ENCODE measurements at regions not wholly inside any gene's neighbourhood (a gene's known extent, or its start where the extent isn't known, plus 50 kb on each side); places are given as distances from the start of the nearest gene placed in this dataset.

- intact Hi-C loops (cut with micrococcal nuclease; ENCODE audit: unreplicated experiment): no loop called here
- Histone ChIP-seq H3K79me2 (ENCODE audit: insufficient read depth, low read depth, low read length) (no peaks in the 10 kb centered on the region), H3K4me1 (ENCODE audit: insufficient read depth, low read length, poor library complexity, severe bottlenecking) (no peaks in the 10 kb centered on the region), H3K4me2 (ENCODE audit: low read length) (no peak overlapping the region), H3K36me3 (ENCODE audit: insufficient read depth, low read length) (no peaks in the 10 kb centered on the region), H3K4me3 (ENCODE audit: low read depth, low read length, poor library complexity, severe bottlenecking) (no peak overlapping the region), H3K27ac (ENCODE audit: low read depth, low read length, poor library complexity, severe bottlenecking) (no peak overlapping the region), H4K20me1 (ENCODE audit: insufficient read depth, low read length) (no peaks in the 10 kb centered on the region), H3K9me2 (ENCODE audit: insufficient read depth, low read length) (no peaks in the 10 kb centered on the region), H3K9me3 (ENCODE audit: low read length) (no peaks in the 10 kb centered on the region), H2AFZ (ENCODE audit: low read length) (no peak overlapping the region)
- CTCF ChIA-PET (ENCODE audit: unreplicated experiment): no interaction called here
- POLR2A ChIA-PET: no interaction called here
- BruUV-seq (replicated peaks): no TSS peak
- no peak for DNase-seq (ENCODE audit: low spot score)
- TF ChIP-seq EZH2phosphoT487 (IDR thresholded peaks at IDR 0.05; ENCODE audit: borderline replicate concordance, low read depth, low read length) (no peak), CTCF (conservative IDR thresholded peaks at IDR 0.05; ENCODE audit: low read length) (no peak)
Observed at GRCh38 chr3:110650741-110651140, 420.9 kb upstream of the NECTIN3 start.

GRCh38 chr3:110654843-110655502, 416.6 kb upstream of the NECTIN3 start:
- TF ChIP-seq CTCF (conservative IDR thresholded peaks at IDR 0.05; ENCODE audit: low read length): no peak
- ChIA-PET CTCF (ENCODE audit: unreplicated experiment) (no interaction called here), POLR2A (no interaction called here)
- no peaks in the 10 kb centered on the region for H3K4me1 ChIP-seq (ENCODE audit: insufficient read depth, low read length, poor library complexity, severe bottlenecking)
- H3K36me3 ChIP-seq (ENCODE audit: insufficient read depth, low read length): no peaks in the 10 kb centered on the region
- intact Hi-C loops (cut with micrococcal nuclease; ENCODE audit: unreplicated experiment): no loop called here
- no peaks in the 10 kb centered on the region for H3K9me3 ChIP-seq (ENCODE audit: low read length)
- no peaks in the 10 kb centered on the region for H3K9me2 ChIP-seq (ENCODE audit: insufficient read depth, low read length)
- H2AFZ ChIP-seq (ENCODE audit: low read length): no peak overlapping the region
- no peaks in the 10 kb centered on the region for H3K79me2 ChIP-seq (ENCODE audit: insufficient read depth, low read depth, low read length)
- no TSS peak for BruUV-seq (replicated peaks)
- H4K20me1 ChIP-seq (ENCODE audit: insufficient read depth, low read length): no peaks in the 10 kb centered on the region
- H3K27ac ChIP-seq (ENCODE audit: low read depth, low read length, poor library complexity, severe bottlenecking): no peak overlapping the region
- H3K4me2 ChIP-seq (ENCODE audit: low read length): no peak overlapping the region
- no peak overlapping the region for H3K4me3 ChIP-seq (ENCODE audit: low read depth, low read length, poor library complexity, severe bottlenecking)
- no peak for DNase-seq (ENCODE audit: low spot score)

- Histone ChIP-seq H3K4me1 (ENCODE audit: insufficient read depth, low read length, poor library complexity, severe bottlenecking) (no peaks in the 10 kb centered on the region), H4K20me1 (ENCODE audit: insufficient read depth, low read length) (no peaks in the 10 kb centered on the region), H3K27ac (ENCODE audit: low read depth, low read length, poor library complexity, severe bottlenecking) (no peak overlapping the region), H3K4me3 (ENCODE audit: low read depth, low read length, poor library complexity, severe bottlenecking) (no peak overlapping the region), H2AFZ (ENCODE audit: low read length) (no peak overlapping the region), H3K9me2 (ENCODE audit: insufficient read depth, low read length) (no peaks in the 10 kb centered on the region), H3K79me2 (ENCODE audit: insufficient read depth, low read depth, low read length) (no peaks in the 10 kb centered on the region), H3K36me3 (ENCODE audit: insufficient read depth, low read length) (no peaks in the 10 kb centered on the region), H3K9me3 (ENCODE audit: low read length) (no peaks in the 10 kb centered on the region), H3K4me2 (ENCODE audit: low read length) (no peak overlapping the region)
- intact Hi-C loops (cut with micrococcal nuclease; ENCODE audit: unreplicated experiment): no loop called here
- BruUV-seq (replicated peaks): no TSS peak
- ChIA-PET POLR2A (no interaction called here), CTCF (ENCODE audit: unreplicated experiment) (no interaction called here)
- TF ChIP-seq CTCF (conservative IDR thresholded peaks at IDR 0.05; ENCODE audit: low read length) (no peak), EZH2phosphoT487 (IDR thresholded peaks at IDR 0.05; ENCODE audit: borderline replicate concordance, low read depth, low read length) (no peak)
- DNase-seq (ENCODE audit: low spot score): no peak
Observed at GRCh38 chr3:110656394-110657025, 415.1 kb upstream of the NECTIN3 start.
